K562 (cell line): ENCODE measurements at regions not wholly inside any gene's neighbourhood (a gene's known extent, or its start where the extent isn't known, plus 50 kb on each side); places are given as distances from the start of the nearest gene placed in this dataset.

Source experiments
- ATF1 ChIP-seq, 2 experiments: fragments of 450-650 bp in 1 of 2; IDR thresholded peaks; 2 replicates each; pipeline ENCODE4 v1.6.1; 2016; ENCODE audit warnings: missing compliant biosample characterization in 1 of 2, missing genetic modification characterization in 1 of 2
- FIP1L1 ChIP-seq: fragments of 200-400 bp; formaldehyde crosslinking; IDR thresholded peaks from 2 replicates; pipeline ENCODE4 v1.6.1; 2018; ENCODE audit warnings: mild to moderate bottlenecking, low read depth, low read length; ENCODE audit not compliant: poor library complexity, severe bottlenecking
- NCOA2 ChIP-seq, 2 experiments: fragments of 450-650 bp; IDR thresholded peaks; 2 replicates each; pipeline ENCODE4 v1.6.1; 2018; ENCODE audit warnings: mild to moderate bottlenecking in 2 of 2, moderate library complexity in 1 of 2; ENCODE audit not compliant: partially characterized antibody in 2 of 2
- NCOA6 ChIP-seq: fragments of 450-650 bp; IDR thresholded peaks from 2 replicates; pipeline ENCODE4 v1.6.1; 2017; ENCODE audit warnings: mild to moderate bottlenecking
- U2AF1 ChIP-seq: fragments of 200-400 bp; formaldehyde crosslinking; optimal IDR thresholded peaks from 2 replicates; pipeline ENCODE3; 2017; ENCODE audit warnings: mild to moderate bottlenecking, low read depth, low read length, moderate library complexity
- ZBTB40 ChIP-seq, 2 experiments: fragments of 450-650 bp in 1 of 2; sonication (generic) in 1 of 2; formaldehyde crosslinking in 1 of 2; IDR thresholded peaks; 2 replicates each; pipeline versions ENCODE4 v1.7.1 to v1.9.0; 2016 to 2022; ENCODE audit warnings: inconsistent platforms in 1 of 2, mild to moderate bottlenecking in 1 of 2, missing genetic modification reagents in 1 of 2
- ZBTB43 ChIP-seq: sonication (generic); formaldehyde crosslinking; IDR thresholded peaks from 2 replicates; pipeline ENCODE4 v1.8.0; 2023; ENCODE audit warnings: mild to moderate bottlenecking, missing genetic modification reagents
- ZFP1 ChIP-seq: fragments of 450-650 bp; formaldehyde crosslinking; IDR thresholded peaks from 2 replicates; pipeline ENCODE4 v1.4.0; 2020; ENCODE audit warnings: mild to moderate bottlenecking, mixed read lengths
- ZNF212 ChIP-seq: fragments of 450-650 bp; formaldehyde crosslinking; IDR thresholded peaks from 2 replicates; pipeline ENCODE4 v1.4.0; 2020; ENCODE audit warnings: mild to moderate bottlenecking
- ZNF431 ChIP-seq: sonication (generic); formaldehyde crosslinking; IDR thresholded peaks from 2 replicates; pipeline ENCODE4 v1.8.0; 2022; ENCODE audit warnings: mild to moderate bottlenecking, missing genetic modification reagents
- TF ChIP-seq, protein P1 (sequence below), 2 experiments: fragments of 450-650 bp; IDR thresholded peaks; 2 replicates each; pipeline ENCODE4 v1.6.1; 2016
- TF ChIP-seq, protein P2 (sequence below): sonication (generic); formaldehyde crosslinking; IDR thresholded peaks from 2 replicates; pipeline ENCODE4 v1.8.0; 2022; ENCODE audit warnings: mild to moderate bottlenecking, low read depth, missing genetic modification reagents
- TF ChIP-seq, protein P3 (sequence below), 2 experiments: fragments of 450-650 bp in 1 of 2; sonication (generic) in 1 of 2; formaldehyde crosslinking; conservative IDR thresholded peaks; 2 replicates each; pipeline versions ENCODE4 v1.4.0 to v1.8.1; 2020 to 2022; ENCODE audit warnings: mild to moderate bottlenecking in 1 of 2, missing genetic modification reagents in 1 of 2

- TF ChIP-seq, protein P1, sequence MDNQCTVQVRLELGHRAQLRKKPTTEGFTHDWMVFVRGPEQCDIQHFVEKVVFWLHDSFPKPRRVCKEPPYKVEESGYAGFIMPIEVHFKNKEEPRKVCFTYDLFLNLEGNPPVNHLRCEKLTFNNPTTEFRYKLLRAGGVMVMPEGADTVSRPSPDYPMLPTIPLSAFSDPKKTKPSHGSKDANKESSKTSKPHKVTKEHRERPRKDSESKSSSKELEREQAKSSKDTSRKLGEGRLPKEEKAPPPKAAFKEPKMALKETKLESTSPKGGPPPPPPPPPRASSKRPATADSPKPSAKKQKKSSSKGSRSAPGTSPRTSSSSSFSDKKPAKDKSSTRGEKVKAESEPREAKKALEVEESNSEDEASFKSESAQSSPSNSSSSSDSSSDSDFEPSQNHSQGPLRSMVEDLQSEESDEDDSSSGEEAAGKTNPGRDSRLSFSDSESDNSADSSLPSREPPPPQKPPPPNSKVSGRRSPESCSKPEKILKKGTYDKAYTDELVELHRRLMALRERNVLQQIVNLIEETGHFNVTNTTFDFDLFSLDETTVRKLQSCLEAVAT (IDR thresholded peaks at IDR 0.05): no peak
- TF ChIP-seq ZBTB40 (IDR thresholded peaks at IDR 0.05) (peak; percentile 91), ZBTB40 (CRISPR knock-in tag; IDR thresholded peaks at IDR 0.05) (no peak), NCOA6 (no peak), ATF1 (CRISPR knock-in tag; IDR thresholded peaks at IDR 0.05) (no peak), ATF1 (tag; IDR thresholded peaks at IDR 0.05) (peak; percentile 73), U2AF1 (no peak), ZFP1 (CRISPR knock-in tag) (no peak), FIP1L1 (no peak), ZBTB43 (CRISPR knock-in tag) (no peak), NCOA2 (IDR thresholded peaks at IDR 0.05; ENCODE audit: partially characterized antibody in 2 of 2) (peak in 1 of 2 experiments; percentile 66), ZNF212 (no peak), ZNF431 (CRISPR knock-in tag) (peak; percentile 28; the same call in 1 of the 2 replicates)
- TF ChIP-seq, protein P2, sequence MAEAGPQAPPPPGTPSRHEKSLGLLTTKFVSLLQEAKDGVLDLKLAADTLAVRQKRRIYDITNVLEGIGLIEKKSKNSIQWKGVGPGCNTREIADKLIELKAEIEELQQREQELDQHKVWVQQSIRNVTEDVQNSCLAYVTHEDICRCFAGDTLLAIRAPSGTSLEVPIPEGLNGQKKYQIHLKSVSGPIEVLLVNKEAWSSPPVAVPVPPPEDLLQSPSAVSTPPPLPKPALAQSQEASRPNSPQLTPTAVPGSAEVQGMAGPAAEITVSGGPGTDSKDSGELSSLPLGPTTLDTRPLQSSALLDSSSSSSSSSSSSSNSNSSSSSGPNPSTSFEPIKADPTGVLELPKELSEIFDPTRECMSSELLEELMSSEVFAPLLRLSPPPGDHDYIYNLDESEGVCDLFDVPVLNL (CRISPR knock-in tag): no peak
- TF ChIP-seq, protein P3, sequence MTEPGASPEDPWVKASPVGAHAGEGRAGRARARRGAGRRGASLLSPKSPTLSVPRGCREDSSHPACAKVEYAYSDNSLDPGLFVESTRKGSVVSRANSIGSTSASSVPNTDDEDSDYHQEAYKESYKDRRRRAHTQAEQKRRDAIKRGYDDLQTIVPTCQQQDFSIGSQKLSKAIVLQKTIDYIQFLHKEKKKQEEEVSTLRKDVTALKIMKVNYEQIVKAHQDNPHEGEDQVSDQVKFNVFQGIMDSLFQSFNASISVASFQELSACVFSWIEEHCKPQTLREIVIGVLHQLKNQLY (CRISPR knock-in tag; conservative IDR thresholded peaks at IDR 0.05): no peak
These were observed 119.6 kb downstream of the KLF6 start (continued) for GRCh38 chr10:3665316-3665908.
